GM19240 (cell line): ENCODE measurements at regions not wholly inside any gene's neighbourhood (a gene's known extent, or its start where the extent isn't known, plus 50 kb on each side); places are given as distances from the start of the nearest gene placed in this dataset.
"Not testable (repeated sequence)": the region's sequence is repeated elsewhere in the genome, so short reads cannot be mapped to it uniquely, and the experiment has no call there.

Experiments
- DNase-seq: peaks from one replicate; pipeline ENCODE4 v3.0.0; 2011; ENCODE audit warnings: low spot score; ENCODE audit not compliant: insufficient read length

DNA sequence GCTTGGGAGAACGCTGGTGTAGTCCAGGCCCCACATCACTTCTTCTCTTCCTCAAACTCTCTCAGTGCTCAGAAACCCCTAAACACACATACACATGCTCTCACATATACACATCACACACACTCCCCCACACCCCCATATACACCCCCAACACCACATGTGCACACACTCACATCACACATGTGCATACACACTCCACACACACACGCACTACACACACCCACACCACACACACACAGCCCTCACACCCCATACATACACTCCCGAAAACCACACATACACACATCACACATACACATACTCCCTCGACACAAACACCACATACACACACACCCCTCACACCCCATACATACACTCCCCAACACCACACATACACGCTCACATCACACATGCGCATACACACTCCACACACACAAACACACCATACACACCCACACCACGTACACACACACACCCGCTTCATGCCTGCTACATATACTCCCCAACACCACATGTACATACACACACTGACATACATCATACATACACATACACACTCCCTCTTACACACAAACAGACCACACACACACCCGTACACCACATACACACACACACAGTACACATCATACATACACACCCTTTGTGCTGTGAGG is 110.3 kb upstream of the TMEM170B start:
- DNase-seq = no peak

DNA sequence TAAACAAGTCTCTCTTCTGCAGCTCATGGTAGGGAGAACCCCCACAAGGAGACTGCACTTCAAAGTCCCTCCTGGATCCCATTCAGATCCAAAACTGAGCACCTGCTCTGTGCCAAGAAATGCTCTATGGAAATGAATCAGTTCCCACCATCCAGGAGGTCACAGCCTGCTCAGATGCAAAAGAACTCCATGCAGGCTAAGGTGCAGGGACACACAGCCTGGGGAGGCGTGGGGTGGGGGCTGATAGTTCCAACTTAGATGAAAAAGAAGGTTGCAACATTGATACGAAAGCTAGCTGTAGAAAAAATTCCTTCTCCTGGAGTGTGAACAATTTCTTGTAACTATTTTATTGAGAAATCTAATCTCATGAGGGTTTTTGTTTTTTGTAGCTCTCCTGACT is 111.0 kb upstream of the TMEM170B start:
- DNase-seq = no peak

DNA sequence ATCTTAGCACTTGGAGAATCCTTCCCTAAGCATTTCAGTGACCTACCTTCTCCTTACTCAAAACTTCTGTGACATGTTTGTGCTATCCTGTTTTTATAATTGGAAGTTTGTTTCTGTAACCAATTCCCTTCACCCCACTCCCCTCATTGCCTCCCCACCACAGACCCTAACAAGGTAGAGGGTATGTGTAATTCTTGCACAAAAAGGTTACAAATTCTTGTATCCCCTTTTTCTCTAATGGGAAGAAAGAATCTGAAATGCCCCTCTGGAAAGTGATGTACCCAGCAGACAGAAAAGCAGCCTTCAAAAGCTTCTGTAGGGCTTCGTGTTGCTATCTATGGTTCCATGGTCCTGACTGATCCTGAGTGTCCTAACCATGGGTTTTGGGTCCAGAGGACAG is 111.7 kb upstream of the TMEM170B start:
- DNase-seq = no peak

DNA sequence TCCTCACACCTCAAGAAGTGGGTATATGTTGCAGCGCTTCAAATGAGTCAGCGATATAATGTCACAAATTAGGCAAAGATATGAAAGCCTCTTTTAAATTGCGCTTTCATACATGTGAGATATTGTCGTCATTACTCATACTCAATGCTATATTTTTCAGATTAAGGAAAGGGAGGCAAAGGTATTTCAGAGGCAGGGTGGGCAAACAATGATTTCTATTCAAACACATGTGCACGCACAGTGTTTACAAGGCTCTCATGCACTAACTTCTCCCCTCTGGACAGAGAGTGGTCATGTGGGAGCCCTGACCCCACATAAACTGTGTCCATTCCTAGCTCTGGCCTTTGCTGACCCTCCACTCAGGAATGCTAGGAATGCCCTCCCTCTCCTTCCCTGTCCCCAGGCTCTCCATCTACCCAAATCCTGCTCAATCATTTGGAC is 112.1 kb upstream of the TMEM170B start:
- DNase-seq = no peak

DNA sequence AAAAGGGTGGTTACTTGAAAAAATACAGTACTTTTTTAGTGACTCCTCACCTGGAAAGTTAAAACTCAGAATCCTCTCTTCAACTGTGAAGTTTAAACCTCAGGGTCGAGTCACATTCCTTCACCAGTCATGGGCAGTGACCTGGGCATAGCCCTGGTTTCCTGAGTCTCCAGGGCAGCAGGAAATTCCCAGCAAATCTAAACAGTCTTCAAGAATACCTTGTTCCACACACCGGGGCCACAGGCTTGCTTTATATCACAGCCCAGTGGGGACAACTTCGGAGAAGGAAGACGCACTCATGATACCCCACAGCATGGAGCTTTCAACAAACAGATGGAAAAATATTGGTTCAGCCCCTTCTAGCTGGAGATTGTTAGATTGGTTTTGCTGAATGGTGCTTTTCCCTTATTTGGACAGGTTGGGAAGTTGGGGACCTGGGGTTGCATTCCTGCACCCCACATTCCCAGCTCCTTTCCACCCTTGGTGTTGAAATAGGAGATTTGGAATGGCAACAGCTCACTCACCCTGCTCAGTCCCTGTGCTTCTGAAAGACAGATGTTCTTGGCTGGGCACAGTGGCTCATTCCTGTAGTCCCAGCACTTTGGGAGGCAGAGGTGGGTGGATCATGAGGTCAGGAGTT is 113.0 kb upstream of the TMEM170B start:
- no peak for DNase-seq

DNA sequence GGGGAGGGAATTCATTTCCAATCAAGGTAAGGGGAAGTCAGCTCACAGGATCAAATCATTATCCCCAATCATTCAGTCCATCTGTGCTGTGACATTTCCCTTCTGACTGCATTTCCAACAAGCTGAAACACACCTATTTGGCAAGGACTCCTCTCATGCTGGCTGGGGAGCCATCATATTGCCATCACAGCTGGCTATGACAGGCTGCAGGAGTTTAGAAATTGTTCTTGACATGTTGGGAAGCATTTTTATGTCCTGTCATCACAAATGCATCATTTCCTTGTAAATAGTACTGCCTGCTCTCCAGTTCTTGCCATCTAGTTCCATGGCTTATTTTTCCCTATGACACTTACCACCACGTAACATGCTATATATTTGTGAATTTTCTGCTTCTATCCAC is 113.9 kb upstream of the TMEM170B start:
- DNase-seq = no peak

DNA sequence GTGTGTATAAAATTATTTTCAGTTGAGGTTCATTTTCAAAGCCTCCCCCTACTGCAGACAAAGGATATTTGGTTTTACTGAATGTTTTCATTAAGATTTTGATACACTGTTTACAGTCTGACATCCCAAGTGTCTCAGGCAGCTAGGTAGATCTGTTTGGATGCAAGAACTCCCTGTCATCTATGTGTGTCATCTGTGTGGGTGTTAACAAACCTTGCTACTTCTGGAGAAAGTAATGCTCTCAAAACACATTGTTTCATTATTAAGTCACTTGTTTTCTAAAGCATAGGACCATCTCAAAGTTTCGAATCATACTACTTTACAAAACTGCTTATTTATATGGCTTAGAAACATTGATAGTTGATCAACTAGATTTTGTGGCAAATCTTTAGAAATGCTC is 114.5 kb upstream of the TMEM170B start:
- DNase-seq = no peak

DNA sequence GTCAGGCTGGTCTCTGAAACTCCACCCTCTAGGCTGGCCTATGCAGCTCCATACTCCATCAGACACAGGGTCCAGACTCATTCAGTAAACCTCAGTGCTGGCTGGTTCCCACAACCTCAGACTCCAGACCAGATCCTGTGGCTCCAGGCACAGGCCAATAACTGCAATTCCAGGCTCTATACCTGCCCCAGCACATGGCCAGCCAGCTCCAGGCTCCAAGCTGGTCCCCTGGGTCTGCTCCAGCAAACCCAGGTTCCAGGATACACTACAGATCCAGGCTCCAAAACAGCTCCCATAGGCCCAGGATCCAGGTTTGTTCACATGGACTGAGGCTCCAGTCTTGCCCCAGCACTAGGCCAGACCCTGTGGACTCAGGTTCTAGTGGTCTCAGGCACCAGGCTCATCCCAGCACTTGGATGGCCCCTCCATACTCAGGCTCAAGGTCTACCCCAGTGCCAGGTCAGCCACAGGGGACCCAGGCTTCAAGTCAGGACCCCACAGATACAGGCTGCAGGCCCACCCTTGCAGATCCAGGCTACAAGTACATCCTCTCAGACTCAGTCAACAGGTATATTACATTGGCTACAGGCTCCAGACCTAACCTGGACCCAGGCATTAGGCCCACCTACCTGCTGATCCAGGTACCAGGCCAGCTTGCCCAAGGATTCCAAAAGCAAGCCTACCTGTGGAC is 117.6 kb upstream of the TMEM170B start:
- DNase-seq = no peak

DNA sequence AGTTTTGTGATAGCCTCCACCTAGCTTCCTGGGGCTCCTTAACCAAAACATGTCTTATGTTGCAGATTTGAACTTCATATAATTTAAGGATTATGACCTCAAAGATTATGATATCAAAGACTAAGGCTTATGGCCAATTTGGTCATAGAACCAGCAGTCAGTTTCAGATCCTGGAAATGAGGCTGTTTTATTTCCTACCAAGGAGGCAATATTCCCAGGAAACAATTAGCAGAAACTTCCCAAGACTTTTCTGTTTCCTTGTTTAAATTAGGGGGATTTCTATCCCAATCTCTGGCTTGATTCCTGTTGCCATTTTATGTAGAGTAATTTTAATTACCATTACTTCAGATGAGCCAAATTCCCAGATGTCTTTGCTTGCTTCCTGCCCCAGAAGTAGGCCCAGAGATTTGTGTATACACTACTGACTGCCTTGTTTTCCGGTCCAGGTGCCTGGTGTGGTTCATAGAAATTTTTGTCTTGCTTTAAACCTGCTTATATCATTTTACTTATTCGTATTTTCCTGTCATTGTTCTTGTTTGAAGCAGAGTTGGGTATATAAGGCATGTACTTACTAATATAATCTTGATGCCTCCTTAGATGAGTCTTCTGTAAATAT is 119.2 kb upstream of the TMEM170B start:
- DNase-seq = no peak

DNA sequence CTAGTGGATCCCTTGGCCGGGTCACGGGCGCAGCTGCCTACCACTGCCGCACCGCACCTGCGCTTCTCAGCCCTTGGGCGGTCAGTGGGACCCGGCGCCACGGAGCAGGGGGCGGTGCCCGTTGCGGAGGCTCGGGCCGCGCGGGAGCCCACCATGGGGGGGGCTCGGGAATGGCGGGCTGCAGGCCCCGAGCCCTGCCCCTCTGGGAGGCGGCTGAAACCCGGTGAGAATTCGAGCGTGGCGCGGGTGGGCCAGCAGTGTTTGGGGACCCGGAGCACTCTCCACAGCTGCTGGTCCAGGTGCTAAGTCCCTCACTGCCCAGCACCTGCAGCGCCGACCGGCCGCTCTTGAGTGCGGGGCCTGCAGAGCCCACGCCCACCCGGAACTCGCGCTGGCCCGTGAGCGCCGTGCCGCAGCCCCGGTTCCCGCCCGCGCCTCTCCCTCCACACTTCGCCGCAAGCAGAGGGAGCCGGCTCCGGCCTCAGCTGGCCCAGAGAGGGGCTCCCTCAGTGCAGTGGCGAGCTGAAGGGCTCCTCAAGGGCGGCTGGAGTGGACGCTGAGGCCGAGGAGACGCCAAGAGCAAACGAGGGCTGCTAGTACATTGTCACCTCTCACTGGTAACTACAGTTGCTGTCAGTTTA is 120.5 kb upstream of the TMEM170B start:
- DNase-seq = no peak

DNA sequence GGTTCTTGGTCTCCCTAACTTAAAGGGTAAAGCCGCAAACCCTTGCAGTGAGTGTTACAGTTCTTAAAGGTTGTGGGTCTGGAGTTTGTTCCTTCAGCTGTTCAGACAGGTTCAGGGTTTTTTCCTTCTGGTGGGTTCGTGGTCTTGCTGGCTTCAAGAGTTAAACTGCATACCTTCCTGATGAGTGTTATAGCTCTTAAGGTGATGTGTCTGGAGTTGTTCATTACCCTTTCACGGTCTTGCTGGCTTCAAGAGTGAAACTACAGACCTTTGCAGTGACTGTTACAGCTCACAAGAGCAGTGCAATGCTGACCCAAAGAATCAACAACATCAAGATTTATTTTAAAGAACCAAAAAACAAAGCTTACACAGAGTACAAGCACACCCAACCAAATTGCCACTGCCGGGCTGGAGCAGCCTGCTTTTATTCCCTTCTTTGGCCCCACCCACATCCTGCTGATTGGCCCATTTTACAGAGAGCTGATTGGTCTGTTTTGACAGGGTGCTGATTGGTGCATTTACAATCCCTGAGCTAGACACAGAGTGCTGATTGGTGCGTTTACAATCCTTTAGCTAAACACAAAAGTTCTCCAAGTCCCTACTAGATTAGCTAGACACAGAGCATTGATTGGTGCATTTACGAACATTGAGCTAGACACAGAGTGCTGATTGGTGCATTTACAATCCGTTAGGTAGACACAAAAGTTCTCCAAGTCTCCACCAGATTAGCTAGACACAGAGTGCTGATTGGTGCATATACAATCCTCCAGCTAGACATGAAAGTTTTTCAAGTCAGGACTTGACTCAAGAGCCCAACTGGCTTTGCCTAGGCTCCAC is 121.2 kb upstream of the TMEM170B start:
- not testable (repeated sequence) for DNase-seq

DNA sequence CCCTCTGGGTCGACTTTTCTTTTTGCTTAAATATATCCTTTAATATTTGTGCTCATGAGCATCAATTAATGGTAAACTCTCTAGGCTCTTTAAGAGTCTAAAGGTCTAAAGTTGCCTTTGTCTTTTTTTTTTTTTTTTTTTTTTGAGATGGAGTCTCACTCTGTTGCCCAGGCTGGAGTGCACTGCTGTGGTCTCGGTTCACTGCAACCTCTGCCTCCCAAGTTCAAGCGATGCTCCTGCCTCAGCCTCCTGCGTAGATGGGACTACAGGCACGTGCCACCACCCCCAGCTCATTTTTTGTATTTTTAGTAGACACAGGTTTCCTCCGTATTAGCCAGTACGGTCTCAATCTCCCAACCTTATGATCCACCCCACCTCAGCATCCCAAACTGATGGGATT is 122.0 kb upstream of the TMEM170B start:
- DNase-seq = no peak

DNA sequence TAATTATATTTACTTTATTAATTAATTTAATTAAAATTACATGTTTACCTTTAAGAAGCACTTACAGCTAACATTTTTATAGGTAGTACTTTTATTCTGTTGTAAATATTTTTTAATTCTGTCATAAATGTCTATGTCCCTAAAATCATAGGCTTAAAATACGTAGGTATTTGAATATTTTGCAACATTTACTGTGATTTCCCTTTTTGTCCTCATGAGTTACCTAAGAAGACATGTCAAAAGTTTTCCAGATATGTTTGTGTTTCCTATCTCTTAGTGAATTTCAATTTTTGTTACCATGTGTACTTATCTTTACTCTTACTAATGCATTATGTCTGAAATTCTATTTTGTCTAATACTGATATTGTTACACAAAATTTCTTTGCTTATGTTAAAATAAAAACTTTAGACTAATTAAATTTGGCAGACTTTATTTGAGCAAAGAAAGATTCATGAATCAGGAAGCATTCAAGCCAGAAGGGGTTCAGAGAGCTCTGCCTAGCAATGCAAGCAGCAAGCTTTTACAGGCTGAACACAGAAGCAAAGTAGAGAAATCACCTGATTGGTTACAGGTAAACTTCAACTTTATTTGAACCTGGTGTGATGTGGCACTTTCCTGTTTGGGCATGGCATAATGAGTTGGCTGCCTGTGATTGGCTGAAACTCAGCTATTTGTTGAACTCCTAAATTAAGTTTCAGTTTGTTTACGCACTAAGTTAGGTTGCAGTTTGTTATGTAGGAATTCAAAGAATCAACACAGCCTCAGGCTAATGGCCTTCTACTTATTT is 123.2 kb upstream of the TMEM170B start:
- DNase-seq = no peak

DNA sequence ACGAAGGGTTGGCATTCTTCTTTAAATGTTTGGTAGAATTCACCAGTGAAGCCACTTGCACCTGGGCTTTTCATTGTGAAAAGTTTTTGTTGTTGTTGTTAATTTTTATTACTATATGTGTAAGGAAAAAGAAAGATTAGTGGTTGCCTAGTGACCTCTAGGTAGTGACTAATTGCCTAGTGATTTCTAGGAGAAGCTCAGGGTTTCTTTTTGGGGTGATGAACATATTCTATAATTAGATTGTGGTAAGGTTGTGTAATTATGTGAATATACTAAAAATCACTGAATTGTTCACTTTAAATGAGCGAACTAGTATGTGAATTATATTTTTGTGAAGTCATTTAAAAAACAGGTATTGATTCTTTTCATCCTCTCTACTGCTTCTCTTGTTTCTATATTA is 123.8 kb upstream of the TMEM170B start:
- DNase-seq = no peak

DNA sequence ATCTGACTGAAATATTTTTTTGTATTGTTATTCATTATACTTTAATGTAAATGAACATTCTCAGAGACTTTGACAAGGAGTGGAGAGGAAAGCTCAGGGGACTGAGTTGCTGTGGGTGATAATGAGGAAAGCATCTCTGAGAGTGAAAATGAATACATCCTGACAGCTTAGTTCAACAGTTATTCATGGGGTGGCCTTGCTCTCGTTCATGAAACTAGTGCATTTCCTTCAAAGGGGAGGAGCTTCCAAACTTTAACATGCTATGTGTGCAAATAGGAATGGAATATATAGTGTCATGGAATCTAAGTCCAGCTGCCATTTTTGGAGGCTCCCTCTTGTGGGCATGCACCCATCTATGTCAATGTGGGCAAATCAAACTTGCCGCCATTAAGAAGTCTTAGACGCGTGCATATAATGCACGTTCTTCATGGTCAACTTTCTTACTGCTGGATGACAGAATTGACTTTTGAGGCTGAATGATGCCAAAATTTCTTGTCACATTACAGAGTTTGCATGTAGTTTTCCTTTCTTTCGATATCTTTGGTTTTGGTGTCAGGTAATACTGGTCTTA is 124.3 kb upstream of the TMEM170B start:
- no peak for DNase-seq

DNA sequence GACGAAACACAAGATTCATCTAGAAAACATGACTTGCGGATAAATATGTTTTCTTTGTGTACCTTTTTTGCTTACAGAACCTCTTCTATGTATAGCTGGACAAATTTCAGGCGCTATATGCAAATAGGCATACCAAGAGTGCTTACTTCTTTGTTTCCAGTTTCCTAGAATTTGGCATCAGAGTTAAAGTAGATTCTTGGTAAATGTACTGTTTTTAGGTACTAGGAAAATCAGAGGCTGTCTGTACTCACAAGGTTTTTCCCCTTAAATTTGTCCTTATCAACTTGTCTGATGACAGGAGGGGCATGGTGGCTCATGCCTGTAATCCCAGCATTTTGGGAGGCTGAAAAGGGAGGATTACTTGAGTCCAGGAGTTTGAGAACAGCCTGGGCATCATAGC is 124.9 kb upstream of the TMEM170B start:
- DNase-seq = no peak

DNA sequence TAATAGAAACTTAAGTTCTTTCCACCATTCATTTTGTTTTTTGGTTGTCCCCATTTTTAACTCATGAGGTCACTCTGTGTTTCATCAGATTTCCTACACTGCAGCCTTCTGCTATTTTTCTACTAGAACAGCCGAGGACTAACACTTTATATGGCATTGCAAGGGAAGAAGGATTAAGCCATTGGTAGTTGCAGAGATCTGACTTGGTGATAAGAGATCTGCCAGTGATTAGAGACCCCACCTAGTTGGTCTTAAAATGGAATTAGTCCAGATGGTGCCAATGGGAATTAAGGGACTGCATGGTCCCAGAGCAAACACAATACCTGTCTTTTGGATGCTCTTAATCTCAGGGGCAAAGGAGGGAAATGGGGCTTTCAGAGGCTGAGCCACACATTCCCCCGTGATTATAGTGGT is 125.5 kb upstream of the TMEM170B start:
- DNase-seq = no peak

DNA sequence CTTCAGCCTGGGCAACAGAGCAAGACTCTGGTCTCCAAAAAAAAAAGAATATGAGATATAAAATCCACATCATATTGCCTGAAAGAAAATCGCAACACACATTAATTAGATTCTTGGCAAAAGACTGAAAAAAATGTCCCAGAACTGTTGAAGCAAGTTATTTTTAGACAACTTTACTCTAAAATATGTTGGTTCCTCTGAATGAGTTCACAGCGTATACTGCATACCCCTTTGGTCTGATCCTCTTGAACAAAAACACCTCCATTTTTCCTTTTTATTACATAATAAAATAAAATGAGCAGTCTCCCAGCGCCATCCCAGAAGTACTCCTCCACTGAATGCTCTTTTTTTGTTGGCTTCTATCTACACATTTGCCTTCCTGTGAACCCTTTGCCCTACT is 126.0 kb upstream of the TMEM170B start:
- no peak for DNase-seq

DNA sequence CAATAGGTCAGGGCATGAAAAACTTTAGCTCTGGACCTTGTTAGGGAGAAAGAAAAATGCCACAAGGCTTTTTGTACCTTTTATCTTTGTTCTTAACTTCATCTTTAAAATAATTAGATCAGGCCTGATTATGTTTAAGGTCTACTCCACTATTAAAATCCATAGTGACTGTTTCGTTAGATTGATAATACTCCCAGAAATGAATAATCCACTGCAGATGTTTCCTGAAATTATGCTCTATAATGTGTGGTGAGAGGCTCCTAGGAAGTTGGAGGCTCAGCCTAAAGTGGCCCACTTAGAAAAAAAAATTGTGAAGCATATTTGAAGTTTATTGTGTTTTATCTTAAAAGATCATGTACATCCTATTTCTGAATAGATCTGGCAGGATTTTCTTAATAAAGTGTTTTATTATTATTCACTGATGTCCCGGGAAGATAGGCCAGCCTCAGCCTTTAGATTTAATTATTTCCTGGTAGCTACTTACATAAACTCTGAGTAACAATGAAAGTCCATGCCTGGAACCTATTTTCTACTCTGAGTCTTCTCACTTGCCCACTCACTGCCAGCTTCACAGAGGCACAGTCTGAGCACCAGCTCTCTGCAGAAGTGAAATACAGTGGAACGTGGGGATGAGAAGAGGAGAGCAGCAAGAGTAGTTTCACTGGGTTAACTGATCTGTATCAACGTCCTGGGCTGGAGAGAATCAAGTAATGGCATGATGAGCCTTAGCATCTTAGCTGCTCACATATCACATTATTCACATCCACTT is 126.8 kb upstream of the TMEM170B start:
- DNase-seq = no peak
